Activated effector memory CD4-positive, alpha-beta T cell treated with Interleukin-2 at 50 U/mL for 16 hours (primary cell): ENCODE measurements at regions not wholly inside any gene's neighbourhood (a gene's known extent, or its start where the extent isn't known, plus 50 kb on each side); places are given as distances from the start of the nearest gene placed in this dataset.
"Not testable (repeated sequence)": the region's sequence is repeated elsewhere in the genome, so short reads cannot be mapped to it uniquely, and the experiment has no call there.

ENCODE experiments used
- DNase-seq: peaks from one replicate; pipeline ENCODE4 v3.0.0-alpha.2; 2020

- no peak for DNase-seq
These were observed 156.1 kb downstream of the SLC38A4 start for GRCh38 chr12:46669720-46670119.

- DNase-seq, result no peak
These were observed 158.2 kb downstream of the SLC38A4 start for GRCh38 chr12:46667551-46667950.

- DNase-seq, result no peak
These were observed 161.0 kb downstream of the SLC38A4 start for GRCh38 chr12:46664761-46665287.

- DNase-seq, result no peak
These were observed 162.5 kb downstream of the SLC38A4 start for GRCh38 chr12:46663318-46663717.

- no peak for DNase-seq
These were observed 164.5 kb downstream of the SLC38A4 start for GRCh38 chr12:46661110-46661845.

- DNase-seq, result no peak
These were observed 165.1 kb downstream of the SLC38A4 start for GRCh38 chr12:46660719-46661109.

- DNase-seq, result no peak
These were observed 165.5 kb downstream of the SLC38A4 start for GRCh38 chr12:46660276-46660675.

- no peak for DNase-seq
These were observed 166.0 kb downstream of the SLC38A4 start for GRCh38 chr12:46659824-46660223.

GRCh38 chr12:46659032-46659650, 166.7 kb downstream of the SLC38A4 start:
- DNase-seq, result no peak

- no peak for DNase-seq
These were observed 168.1 kb downstream of the SLC38A4 start for GRCh38 chr12:46657453-46658411.

GRCh38 chr12:46655984-46656383, 169.8 kb downstream of the SLC38A4 start:
- DNase-seq, result not testable (repeated sequence)

GRCh38 chr12:46653311-46653710, 172.5 kb downstream of the SLC38A4 start:
- DNase-seq, result no peak

GRCh38 chr12:46652692-46653091, 173.1 kb downstream of the SLC38A4 start:
- DNase-seq, result no peak

GRCh38 chr12:46650688-46651087, 175.1 kb downstream of the SLC38A4 start:
- DNase-seq, result no peak

- DNase-seq, result no peak
These were observed 176.4 kb downstream of the SLC38A4 start for GRCh38 chr12:46649433-46649832.

- DNase-seq, result no peak
These were observed 178.8 kb downstream of the SLC38A4 start for GRCh38 chr12:46647034-46647433.

GRCh38 chr12:46641649-46642048, 184.1 kb downstream of the SLC38A4 start:
- not testable (repeated sequence) for DNase-seq

- DNase-seq, result no peak
These were observed 190.0 kb downstream of the SLC38A4 start for GRCh38 chr12:46635818-46636217.

GRCh38 chr12:46629331-46630229, 196.2 kb downstream of the SLC38A4 start:
- DNase-seq, result no peak

- DNase-seq, result no peak
These were observed 197.6 kb downstream of the SLC38A4 start for GRCh38 chr12:46628176-46628575.

- DNase-seq, result no peak
These were observed 198.1 kb downstream of the SLC38A4 start for GRCh38 chr12:46627686-46628085.

GRCh38 chr12:46619474-46619873, 206.3 kb downstream of the SLC38A4 start:
- not testable (repeated sequence) for DNase-seq
